NCI-H1930 (cell line): ENCODE measurements at regions not wholly inside any gene's neighbourhood (a gene's known extent, or its start where the extent isn't known, plus 50 kb on each side); places are given as distances from the start of the nearest gene placed in this dataset.
"Not testable (repeated sequence)": the region's sequence is repeated elsewhere in the genome, so short reads cannot be mapped to it uniquely, and the experiment has no call there.

Experiments
- DNase-seq, 2 experiments: peaks; one replicate each; lab custom pipeline; 2025; lab: John Stamatoyannopoulos, UW

DNA sequence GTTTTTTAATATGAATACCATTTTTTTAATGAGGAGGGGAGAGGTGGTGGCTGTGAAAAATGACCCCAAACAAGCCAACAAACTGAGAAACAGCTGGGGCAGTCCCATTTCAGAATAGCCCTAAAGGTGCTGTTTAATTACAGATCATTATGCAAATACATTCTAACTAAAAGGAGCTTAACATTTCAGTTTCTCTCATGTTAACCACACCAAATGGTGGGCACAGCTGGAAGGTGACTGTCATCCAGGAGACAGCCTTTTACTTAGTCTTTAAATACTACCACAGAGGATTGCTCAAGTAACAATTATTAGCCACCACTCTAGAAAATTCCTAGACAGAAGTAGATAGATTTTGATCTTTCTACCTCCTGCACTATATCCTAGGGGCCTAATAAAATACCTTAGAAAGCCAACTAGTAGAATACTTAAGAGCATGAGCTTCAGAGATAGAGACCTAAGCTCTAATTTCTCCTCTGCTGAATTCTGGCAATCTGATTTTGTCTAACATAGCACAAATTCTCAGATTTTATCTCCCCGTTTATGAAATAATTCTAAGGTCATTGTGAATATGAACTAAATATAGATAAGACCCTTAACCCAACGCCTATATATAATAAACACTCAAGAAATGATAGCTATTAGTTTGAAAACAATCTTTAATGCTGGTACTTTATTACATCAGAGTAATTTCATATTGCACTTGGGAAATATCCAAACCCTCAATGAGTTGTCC lies 615.1 kb upstream of the NRSN1 start:
- DNase-seq: no peak

- DNase-seq: no peak
These were observed 614.2 kb upstream of the NRSN1 start for GRCh38 chr6:23511817-23512216.

DNA sequence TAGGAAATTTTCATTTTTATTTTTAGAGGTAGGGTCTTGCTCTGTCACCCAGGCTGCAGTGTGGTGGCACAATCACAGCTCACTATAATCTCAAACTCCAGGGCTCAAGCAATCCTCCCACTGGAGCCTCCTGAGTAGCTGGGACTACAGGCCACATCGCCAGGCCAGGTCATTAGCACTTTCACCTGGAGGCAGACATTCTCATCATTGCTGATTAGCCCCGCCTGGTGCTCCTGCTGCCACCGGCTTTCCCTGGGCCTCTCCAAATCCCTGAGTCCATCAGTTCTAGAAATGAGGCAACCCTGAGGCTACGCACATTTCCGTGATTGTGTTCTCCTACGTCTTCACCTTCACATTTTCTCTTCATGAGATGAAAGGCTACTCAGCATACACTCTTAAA lies 607.7 kb upstream of the NRSN1 start:
- no peak for DNase-seq

- no peak for DNase-seq
These were observed 603.0 kb upstream of the NRSN1 start for GRCh38 chr6:23522792-23523547.

GRCh38 chr6:23523771-23524170 lies 602.2 kb upstream of the NRSN1 start:
- DNase-seq: no peak

DNA sequence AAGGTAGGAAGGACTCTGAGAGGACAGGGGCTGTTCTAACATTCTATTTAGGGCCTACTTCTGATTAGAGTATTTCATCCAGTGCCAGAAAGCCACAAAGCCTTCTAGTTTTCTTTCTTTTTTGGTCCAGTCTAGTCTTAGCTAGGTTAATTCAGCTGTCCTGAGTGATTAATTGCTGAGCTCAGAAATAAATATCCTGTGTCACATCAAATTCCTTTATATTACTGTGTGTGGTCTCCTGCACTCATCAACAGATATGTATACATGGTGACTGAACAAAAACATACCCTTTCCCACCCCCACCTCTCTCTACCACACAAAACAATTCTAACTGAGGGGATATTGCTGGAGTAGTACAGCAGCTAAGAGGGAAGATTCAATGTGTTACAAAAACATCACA lies 601.5 kb upstream of the NRSN1 start:
- DNase-seq: no peak

- DNase-seq: no peak
These were observed 599.5 kb upstream of the NRSN1 start for GRCh38 chr6:23526526-23526925.

DNA sequence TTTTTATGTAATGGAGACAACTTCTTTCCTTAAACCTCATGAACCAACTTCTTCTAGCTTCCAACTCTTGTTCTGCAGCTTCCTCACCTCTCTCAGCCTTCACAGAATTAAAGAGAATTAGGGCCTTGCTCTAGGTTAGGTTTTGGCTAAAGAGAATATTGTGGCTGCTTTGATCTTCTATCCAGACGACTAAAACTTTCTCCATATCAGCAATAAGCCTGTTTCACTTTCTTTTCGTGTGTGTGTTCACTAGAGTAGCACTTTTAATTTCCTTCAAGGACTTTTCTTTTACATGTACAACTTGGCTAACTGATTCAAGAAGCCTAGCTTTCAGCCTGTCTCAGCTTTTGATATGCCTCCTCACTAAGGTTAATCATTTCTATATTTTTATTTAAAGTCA lies 596.1 kb upstream of the NRSN1 start:
- DNase-seq: no peak

- no peak for DNase-seq
These were observed 594.3 kb upstream of the NRSN1 start for GRCh38 chr6:23531666-23532065.

- DNase-seq: no peak
These were observed 593.8 kb upstream of the NRSN1 start for GRCh38 chr6:23532227-23532626.

DNA sequence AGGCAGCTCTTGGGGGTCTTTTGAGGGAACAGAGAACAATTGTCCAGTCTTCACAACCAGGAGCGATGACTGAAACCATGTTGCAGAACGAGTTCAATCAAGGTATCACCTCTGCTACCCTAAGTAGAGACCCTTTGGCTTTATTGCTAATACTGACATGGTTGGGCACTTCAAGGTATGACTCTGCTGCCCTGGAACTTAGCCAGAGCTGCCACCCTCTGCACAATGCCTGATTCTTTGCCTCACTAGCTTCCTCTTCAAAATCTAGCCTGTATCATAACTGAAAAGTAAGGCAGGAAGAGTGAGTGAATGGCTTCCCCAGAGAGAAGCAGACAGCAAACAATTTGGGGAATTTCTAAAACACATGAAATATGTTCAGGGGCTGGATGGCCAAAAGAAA lies 592.7 kb upstream of the NRSN1 start:
- DNase-seq: no peak

DNA sequence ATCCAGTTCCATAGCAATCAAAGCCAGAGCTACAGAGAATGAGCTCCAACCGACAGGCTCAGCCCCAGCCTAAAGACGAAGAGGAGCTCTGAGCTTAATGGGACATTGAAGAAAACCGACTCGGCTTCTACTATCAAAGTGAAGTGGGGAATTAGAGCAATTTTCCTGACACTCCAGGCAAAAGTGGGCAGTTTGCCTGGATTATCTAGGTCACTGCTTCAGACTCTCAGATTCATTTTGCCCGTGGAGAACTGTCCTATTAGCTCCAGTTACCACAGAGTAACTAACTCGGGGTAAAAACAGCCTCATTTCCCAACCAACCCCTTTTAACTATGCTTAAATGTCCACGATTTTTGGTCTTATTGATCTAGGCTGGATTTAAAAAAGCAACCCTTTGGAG lies 592.1 kb upstream of the NRSN1 start:
- peak in 1 of 2 experiments; percentile 5 for DNase-seq

- peak in 1 of 2 experiments; percentile 3 for DNase-seq
These were observed 591.7 kb upstream of the NRSN1 start for GRCh38 chr6:23534351-23534750.

GRCh38 chr6:23535101-23535500 lies 590.9 kb upstream of the NRSN1 start:
- DNase-seq: no peak

- no peak for DNase-seq
These were observed 588.2 kb upstream of the NRSN1 start for GRCh38 chr6:23537828-23538227.

DNA sequence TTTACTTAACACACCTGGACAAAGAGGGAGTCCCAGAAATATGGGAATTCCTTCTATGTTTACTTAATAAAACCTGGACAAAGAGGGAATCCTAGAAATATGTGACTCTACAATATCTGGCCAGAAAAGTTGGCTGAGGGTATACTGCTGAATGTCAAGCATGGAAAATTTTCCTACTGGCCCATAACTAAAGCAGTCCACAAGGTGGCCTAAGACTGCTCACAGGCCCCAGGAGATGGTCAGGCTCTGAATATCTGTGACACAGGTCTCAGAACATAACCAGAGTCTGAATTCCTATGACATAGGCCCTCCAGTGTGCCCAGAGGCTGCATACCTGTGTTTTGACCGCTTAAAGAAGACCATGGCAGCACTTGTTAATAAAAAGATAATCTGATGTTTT lies 578.2 kb upstream of the NRSN1 start:
- peak in 1 of 2 experiments; percentile 16 for DNase-seq

GRCh38 chr6:23554953-23555352 lies 571.1 kb upstream of the NRSN1 start:
- DNase-seq: not testable (repeated sequence)

DNA sequence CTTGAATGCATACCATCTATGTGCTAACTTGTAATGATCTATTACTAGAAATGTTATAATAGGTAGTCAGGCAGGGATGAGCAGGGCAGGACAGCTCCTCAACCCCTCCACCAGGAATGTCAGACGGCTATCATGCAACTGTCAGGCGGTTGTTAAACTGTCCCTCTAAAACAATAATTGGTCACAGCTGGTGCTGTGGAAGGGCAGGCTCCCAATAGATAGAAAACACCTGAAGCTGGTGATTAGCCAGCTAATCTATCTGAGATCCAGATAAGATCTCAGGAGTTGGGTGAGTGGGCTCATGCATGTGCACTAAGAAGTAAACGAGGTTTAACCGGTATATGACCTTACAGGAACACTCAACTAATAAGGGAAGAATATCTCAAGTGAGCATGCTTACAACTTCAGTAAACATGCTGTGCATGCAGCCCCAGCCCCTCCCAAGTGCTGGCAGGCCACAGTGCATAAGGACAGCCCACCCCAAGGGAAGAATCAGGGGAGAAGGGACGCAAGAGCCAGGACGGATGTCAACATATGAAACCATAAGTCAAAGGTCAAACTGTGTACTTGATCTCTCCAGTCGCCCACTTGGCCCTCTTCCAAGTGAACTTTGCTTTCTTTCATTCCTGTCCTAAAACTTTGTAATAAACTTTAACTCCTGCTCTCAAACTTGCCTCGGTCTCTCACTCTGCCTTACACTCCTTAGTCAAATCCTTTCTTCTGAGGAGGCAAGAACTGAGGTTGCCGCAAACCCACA lies 566.2 kb upstream of the NRSN1 start:
- DNase-seq: no peak

GRCh38 chr6:23561732-23562131 lies 564.3 kb upstream of the NRSN1 start:
- DNase-seq: no peak

DNA sequence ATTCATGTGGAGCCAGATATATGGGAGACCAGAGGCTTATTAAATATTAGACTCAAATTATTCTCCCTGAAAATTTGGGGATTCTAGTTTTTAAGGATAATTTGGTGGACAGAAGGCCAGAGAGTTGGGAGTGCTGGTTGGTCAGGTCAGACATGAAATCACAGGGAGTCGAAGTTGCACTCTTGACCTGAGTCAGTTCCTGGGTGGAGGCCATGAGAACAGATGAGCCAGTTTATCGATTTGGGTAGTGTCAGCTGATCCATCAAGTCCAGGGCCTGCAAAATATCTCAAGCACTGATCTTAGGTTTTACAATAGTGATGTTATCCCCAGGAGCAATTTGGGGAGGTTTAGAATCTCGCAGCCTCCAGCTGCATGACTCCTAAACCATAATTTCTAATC lies 563.5 kb upstream of the NRSN1 start:
- DNase-seq: no peak

DNA sequence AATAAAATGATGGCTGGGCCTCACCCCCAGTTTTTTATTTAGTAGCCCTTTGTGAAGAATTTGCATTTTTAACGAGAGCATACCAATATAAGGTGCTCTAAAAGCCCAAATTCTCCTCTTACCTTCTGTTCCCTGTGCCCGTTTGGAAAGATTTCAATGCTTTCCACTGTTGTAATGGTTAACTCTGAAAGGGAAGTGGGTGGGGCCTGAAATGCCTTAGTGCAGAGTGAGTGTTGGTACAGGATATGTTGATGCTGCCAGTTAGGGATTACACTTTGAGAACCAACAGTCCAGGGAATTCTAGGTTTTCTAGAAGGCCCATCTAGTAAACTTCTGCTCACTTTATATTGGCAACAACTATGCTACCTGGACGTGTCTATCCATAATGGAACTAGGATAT lies 562.7 kb upstream of the NRSN1 start:
- DNase-seq: no peak

GRCh38 chr6:23566418-23566817 lies 559.6 kb upstream of the NRSN1 start:
- DNase-seq: no peak

DNA sequence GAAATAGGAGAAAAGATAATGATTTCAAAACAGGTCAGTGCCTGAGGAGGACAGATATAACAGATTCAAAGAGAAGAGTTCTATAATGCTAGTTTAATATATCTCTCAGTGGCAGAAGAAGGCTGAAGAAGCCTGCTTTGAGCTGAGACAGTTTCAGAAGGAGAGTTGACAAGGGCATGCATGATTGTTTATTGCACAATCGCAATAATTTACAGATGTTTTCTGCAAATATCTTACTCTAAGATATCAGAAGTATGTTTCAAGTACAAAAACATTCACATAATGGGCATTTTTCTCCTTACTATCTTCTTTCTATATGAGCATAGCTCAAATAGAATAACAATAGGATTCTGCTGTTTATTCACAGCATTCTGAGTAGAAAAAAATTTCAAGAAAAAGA lies 557.7 kb upstream of the NRSN1 start:
- no peak for DNase-seq
